SK-N-SH (cell line): ENCODE measurements at regions not wholly inside any gene's neighbourhood (a gene's known extent, or its start where the extent isn't known, plus 50 kb on each side); places are given as distances from the start of the nearest gene placed in this dataset.

Source experiments
- CTCF ChIA-PET: fragments of 300-600, 350-600 bp; formaldehyde crosslinking; extraction: SDS; loops from one replicate; lab custom pipeline; 2021; lab: Yijun Ruan, JAX
- POLR2A ChIA-PET: fragments of 350-600 bp; sonication (Branson Sonifier 250); formaldehyde crosslinking; extraction: SDS; loops from one replicate; lab custom pipeline; 2020; ENCODE audit warnings: antibody characterized with exemption, inconsistent platforms; lab: Yijun Ruan, JAX
- DNase-seq: peaks from one replicate; pipeline ENCODE4 v3.0.0; 2012
- H2AFZ ChIP-seq: fragments of 200-600 bp; sonication (generic); 2 replicates; pipeline ENCODE4 v1.8.1; 2016; ENCODE audit warnings: antibody characterized with exemption, mild to moderate bottlenecking, low read depth
- H3F3A ChIP-seq: fragments of 200-600 bp; sonication (generic); replicated peaks from 2 replicates; pipeline ENCODE3; 2016; ENCODE audit warnings: antibody characterized with exemption, mild to moderate bottlenecking; ENCODE audit not compliant: insufficient read depth
- H3K27ac ChIP-seq, 2 experiments: fragments of 200-500 bp in 1 of 2; fragments of 200-600 bp in 1 of 2; sonication (Bioruptor generic) in 1 of 2; sonication (generic), shearing (Covaris generic) in 1 of 2; 2 replicates each; pipeline versions ENCODE4 v1.5.1 to v1.6.1; 2014 to 2016; ENCODE audit warnings: low read depth in 2 of 2, inconsistent platforms in 1 of 2, low read length in 1 of 2, mild to moderate bottlenecking in 1 of 2, mixed read lengths in 1 of 2
- H3K27me3 ChIP-seq: fragments of 200-600 bp; sonication (generic), shearing (Covaris generic); 2 replicates; pipeline ENCODE4 v1.6.1; 2016; ENCODE audit warnings: mixed run types; ENCODE audit not compliant: insufficient read depth
- H3K36me3 ChIP-seq, 2 experiments: fragments of 200-500 bp in 1 of 2; fragments of 200-600 bp in 1 of 2; sonication (Bioruptor generic) in 1 of 2; sonication (generic) in 1 of 2; replicated peaks in 1 of 2; 2 replicates each; pipeline versions ENCODE3 to v1.5.1; 2014 to 2016; ENCODE audit warnings: low read length in 1 of 2, mild to moderate bottlenecking in 1 of 2; ENCODE audit not compliant: insufficient read depth in 2 of 2, control insufficient read depth in 1 of 2
- H3K4me1 ChIP-seq, 2 experiments: fragments of 200-500 bp in 1 of 2; fragments of 200-600 bp in 1 of 2; sonication (Bioruptor generic) in 1 of 2; sonication (generic), shearing (Covaris generic) in 1 of 2; 2 replicates each; pipeline versions ENCODE4 v1.5.1 to v1.6.1; 2014 to 2016; ENCODE audit warnings: low read depth in 1 of 2, low read length in 1 of 2, mixed run types in 1 of 2; ENCODE audit not compliant: insufficient read depth in 2 of 2, control insufficient read depth in 1 of 2
- H3K4me2 ChIP-seq: fragments of 200-600 bp; sonication (generic), shearing (Covaris generic); 2 replicates; pipeline ENCODE4 v1.6.1; 2017; ENCODE audit warnings: mixed run types
- H3K4me3 ChIP-seq, 2 experiments: fragments of 200-500 bp in 1 of 2; fragments of 200-600 bp in 1 of 2; sonication (Bioruptor generic) in 1 of 2; sonication (generic), shearing (Covaris generic) in 1 of 2; 2 replicates each; pipeline versions ENCODE4 v1.5.1 to v1.8.1; 2014 to 2016; ENCODE audit warnings: low read depth in 2 of 2, inconsistent platforms in 1 of 2, low read length in 1 of 2, mild to moderate bottlenecking in 1 of 2, mixed read lengths in 1 of 2, moderate library complexity in 1 of 2
- H3K79me2 ChIP-seq: fragments of 200-600 bp; sonication (generic); 2 replicates; pipeline ENCODE4 v1.8.1; 2017; ENCODE audit warnings: mild to moderate bottlenecking; ENCODE audit not compliant: insufficient read depth
- H3K9ac ChIP-seq: fragments of 200-600 bp; sonication (generic); 2 replicates; pipeline ENCODE4 v1.6.1; 2017; ENCODE audit warnings: mixed run types
- H3K9me2 ChIP-seq: fragments of 200-600 bp; sonication (generic); 2 replicates; pipeline ENCODE4 v1.6.1; 2017; ENCODE audit warnings: mixed run types
- H3K9me3 ChIP-seq: fragments of 200-600 bp; sonication (generic); 2 replicates; pipeline ENCODE4 v1.6.1; 2017; ENCODE audit warnings: mixed run types, mild to moderate bottlenecking, moderate library complexity
- H4K20me1 ChIP-seq: fragments of 200-600 bp; sonication (generic); 2 replicates; pipeline ENCODE4 v1.6.1; 2017; ENCODE audit warnings: mild to moderate bottlenecking, mixed run types; ENCODE audit not compliant: insufficient read depth
- ELF1 ChIP-seq: IDR thresholded peaks from 2 replicates; pipeline ENCODE4 v1.4.0; 2012
- EP300 ChIP-seq, 2 experiments: IDR thresholded peaks; 2 replicates each; pipeline versions ENCODE4 v1.4.0 to v1.6.1; 2012; ENCODE audit warnings: borderline replicate concordance in 1 of 2, low read depth in 1 of 2, low read length in 1 of 2
- EZH2phosphoT487 ChIP-seq: fragments of 200-600 bp; sonication (generic); IDR thresholded peaks from 2 replicates; pipeline ENCODE4 v1.6.1; 2017; ENCODE audit warnings: low read depth, mixed run types, mild to moderate bottlenecking, antibody characterized with exemption, moderate library complexity, borderline replicate concordance
- FOSL2 ChIP-seq: IDR thresholded peaks from 2 replicates; pipeline ENCODE4 v1.4.0; 2012; ENCODE audit warnings: low read depth, mild to moderate bottlenecking, moderate library complexity, borderline replicate concordance
- FOXM1 ChIP-seq: IDR thresholded peaks from 2 replicates; pipeline ENCODE4 v1.4.0; 2012; ENCODE audit warnings: low read depth, mild to moderate bottlenecking
- GABPA ChIP-seq: IDR thresholded peaks from 2 replicates; pipeline ENCODE4 v1.4.0; 2012; ENCODE audit warnings: low read depth, mild to moderate bottlenecking
- GATA2 ChIP-seq: sonication (generic); formaldehyde crosslinking; IDR thresholded peaks from 2 replicates; pipeline ENCODE4 v1.5.0; 2020; ENCODE audit warnings: mild to moderate bottlenecking, missing genetic modification reagents
- JUND ChIP-seq: IDR thresholded peaks from 2 replicates; pipeline ENCODE4 v1.4.0; 2012
- MEF2A ChIP-seq: IDR thresholded peaks from 2 replicates; pipeline ENCODE4 v1.4.0; 2012; ENCODE audit warnings: low read depth, borderline replicate concordance
- MXI1 ChIP-seq: IDR thresholded peaks from 2 replicates; pipeline ENCODE4 v1.6.1; 2012; ENCODE audit warnings: mild to moderate bottlenecking, low read depth, low read length, improper control_type of control experiment
- NFIC ChIP-seq: IDR thresholded peaks from 2 replicates; pipeline ENCODE4 v1.4.0; 2012; ENCODE audit warnings: borderline replicate concordance
- NRF1 ChIP-seq: IDR thresholded peaks from 2 replicates; pipeline ENCODE4 v1.6.1; 2012; ENCODE audit warnings: low read depth, mild to moderate bottlenecking, low read length
- RAD21 ChIP-seq: IDR thresholded peaks from 2 replicates; pipeline ENCODE4 v1.6.1; 2012; ENCODE audit warnings: mild to moderate bottlenecking, low read length
- RCOR1 ChIP-seq: fragments of 150-350 bp; IDR thresholded peaks from 2 replicates; pipeline ENCODE4 v1.6.1; 2017; ENCODE audit warnings: antibody characterized with exemption, low read length
- RFX5 ChIP-seq: IDR thresholded peaks from 2 replicates; pipeline ENCODE4 v1.6.1; 2012; ENCODE audit warnings: mild to moderate bottlenecking, improper control_type of control experiment, low read length
- RXRA ChIP-seq: IDR thresholded peaks from 2 replicates; pipeline ENCODE4 v1.4.0; 2012; ENCODE audit warnings: low read depth, mild to moderate bottlenecking, borderline replicate concordance
- SIN3A ChIP-seq: IDR thresholded peaks from 2 replicates; pipeline ENCODE4 v1.6.1; 2012; ENCODE audit warnings: low read depth, mild to moderate bottlenecking, low read length, moderate library complexity, borderline replicate concordance
- TAF1 ChIP-seq: IDR thresholded peaks from 2 replicates; pipeline ENCODE4 v1.6.1; 2012; ENCODE audit warnings: low read depth, mild to moderate bottlenecking, low read length, moderate library complexity, borderline replicate concordance
- TEAD4 ChIP-seq: IDR thresholded peaks from 2 replicates; pipeline ENCODE4 v1.4.0; 2012; ENCODE audit warnings: mild to moderate bottlenecking, borderline replicate concordance; ENCODE audit not compliant: insufficient read depth
- WGBS: methylation state at CpG from one replicate; pipeline ENCODE4 v1.1.6; 2017; ENCODE audit warnings: low lambda C conversion rate; 5-methylcytosine and 5-hydroxymethylcytosine counted together
- TF ChIP-seq, protein P1 (sequence below): IDR thresholded peaks from 2 replicates; pipeline ENCODE4 v1.4.0; 2012; ENCODE audit warnings: low read depth, borderline replicate concordance
- TF ChIP-seq, protein P2 (sequence below): IDR thresholded peaks from 2 replicates; pipeline ENCODE4 v1.6.1; 2012; ENCODE audit warnings: mild to moderate bottlenecking, low read depth, low read length, moderate library complexity
- TF ChIP-seq, protein P3 (sequence below): IDR thresholded peaks from 2 replicates; pipeline ENCODE4 v1.4.0; 2012; ENCODE audit warnings: low read depth
- TF ChIP-seq, protein P4 (sequence below): fragments of 200-600 bp; sonication (generic); IDR thresholded peaks from 2 replicates; pipeline ENCODE4 v1.6.1; 2017; ENCODE audit warnings: antibody characterized with exemption, mild to moderate bottlenecking, moderate library complexity
- TF ChIP-seq, protein P5 (sequence below): fragments of 150-350 bp; IDR thresholded peaks from 2 replicates; pipeline ENCODE4 v1.6.1; 2017; ENCODE audit warnings: antibody characterized with exemption, low read length, low read depth, borderline replicate concordance

DNA sequence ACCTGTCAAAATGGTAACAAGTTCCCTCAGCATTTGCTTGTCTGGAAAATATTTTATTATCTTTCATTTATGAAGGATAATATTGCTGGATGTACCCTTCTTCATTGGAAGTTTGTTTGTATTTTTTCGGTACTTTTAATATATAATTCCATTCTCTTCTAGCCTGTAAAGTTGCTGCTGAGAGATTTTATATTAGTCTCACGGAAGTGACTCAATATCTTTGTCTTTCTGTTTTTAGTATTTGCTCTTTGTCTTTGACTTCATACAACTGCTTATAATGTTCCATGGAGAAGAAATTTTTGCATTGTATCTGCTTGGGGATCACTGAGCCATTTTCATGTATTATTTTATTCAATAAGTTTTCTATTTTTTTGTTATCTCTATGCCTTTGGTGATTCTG, 1777.5 kb downstream of the BRINP3 start (continued):
- TF ChIP-seq, protein P1, sequence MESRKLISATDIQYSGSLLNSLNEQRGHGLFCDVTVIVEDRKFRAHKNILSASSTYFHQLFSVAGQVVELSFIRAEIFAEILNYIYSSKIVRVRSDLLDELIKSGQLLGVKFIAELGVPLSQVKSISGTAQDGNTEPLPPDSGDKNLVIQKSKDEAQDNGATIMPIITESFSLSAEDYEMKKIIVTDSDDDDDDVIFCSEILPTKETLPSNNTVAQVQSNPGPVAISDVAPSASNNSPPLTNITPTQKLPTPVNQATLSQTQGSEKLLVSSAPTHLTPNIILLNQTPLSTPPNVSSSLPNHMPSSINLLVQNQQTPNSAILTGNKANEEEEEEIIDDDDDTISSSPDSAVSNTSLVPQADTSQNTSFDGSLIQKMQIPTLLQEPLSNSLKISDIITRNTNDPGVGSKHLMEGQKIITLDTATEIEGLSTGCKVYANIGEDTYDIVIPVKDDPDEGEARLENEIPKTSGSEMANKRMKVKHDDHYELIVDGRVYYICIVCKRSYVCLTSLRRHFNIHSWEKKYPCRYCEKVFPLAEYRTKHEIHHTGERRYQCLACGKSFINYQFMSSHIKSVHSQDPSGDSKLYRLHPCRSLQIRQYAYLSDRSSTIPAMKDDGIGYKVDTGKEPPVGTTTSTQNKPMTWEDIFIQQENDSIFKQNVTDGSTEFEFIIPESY = no peak
- no peak for TF ChIP-seq FOSL2
- TF ChIP-seq, protein P2, sequence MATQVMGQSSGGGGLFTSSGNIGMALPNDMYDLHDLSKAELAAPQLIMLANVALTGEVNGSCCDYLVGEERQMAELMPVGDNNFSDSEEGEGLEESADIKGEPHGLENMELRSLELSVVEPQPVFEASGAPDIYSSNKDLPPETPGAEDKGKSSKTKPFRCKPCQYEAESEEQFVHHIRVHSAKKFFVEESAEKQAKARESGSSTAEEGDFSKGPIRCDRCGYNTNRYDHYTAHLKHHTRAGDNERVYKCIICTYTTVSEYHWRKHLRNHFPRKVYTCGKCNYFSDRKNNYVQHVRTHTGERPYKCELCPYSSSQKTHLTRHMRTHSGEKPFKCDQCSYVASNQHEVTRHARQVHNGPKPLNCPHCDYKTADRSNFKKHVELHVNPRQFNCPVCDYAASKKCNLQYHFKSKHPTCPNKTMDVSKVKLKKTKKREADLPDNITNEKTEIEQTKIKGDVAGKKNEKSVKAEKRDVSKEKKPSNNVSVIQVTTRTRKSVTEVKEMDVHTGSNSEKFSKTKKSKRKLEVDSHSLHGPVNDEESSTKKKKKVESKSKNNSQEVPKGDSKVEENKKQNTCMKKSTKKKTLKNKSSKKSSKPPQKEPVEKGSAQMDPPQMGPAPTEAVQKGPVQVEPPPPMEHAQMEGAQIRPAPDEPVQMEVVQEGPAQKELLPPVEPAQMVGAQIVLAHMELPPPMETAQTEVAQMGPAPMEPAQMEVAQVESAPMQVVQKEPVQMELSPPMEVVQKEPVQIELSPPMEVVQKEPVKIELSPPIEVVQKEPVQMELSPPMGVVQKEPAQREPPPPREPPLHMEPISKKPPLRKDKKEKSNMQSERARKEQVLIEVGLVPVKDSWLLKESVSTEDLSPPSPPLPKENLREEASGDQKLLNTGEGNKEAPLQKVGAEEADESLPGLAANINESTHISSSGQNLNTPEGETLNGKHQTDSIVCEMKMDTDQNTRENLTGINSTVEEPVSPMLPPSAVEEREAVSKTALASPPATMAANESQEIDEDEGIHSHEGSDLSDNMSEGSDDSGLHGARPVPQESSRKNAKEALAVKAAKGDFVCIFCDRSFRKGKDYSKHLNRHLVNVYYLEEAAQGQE = no peak
- TF ChIP-seq MXI1 = no peak

DNA sequence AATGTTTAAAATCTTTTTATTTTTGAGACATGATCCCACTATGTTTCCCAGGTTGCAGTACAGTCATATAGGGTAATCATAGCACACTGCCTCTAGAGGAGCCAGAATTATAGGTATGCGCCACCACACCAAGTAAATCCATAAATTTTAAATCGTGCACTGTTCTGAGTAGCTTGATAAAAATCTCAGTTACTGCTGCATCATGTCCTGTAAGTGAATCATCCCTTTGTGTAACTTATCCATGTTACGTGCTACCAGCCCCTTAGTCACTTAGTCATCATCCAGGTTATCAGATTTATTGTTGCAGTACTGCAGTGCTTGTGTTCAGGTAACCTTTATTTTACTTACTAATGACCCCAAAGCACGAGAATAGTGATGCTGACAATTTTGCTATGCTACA, 1770.9 kb downstream of the BRINP3 start:
- Histone ChIP-seq H3K9me2 (no peaks in the 10 kb centered on the region), H2AFZ (no peak overlapping the region), H3K79me2 (no peaks in the 10 kb centered on the region), H3K4me3 (no peak overlapping the region), H3K27me3 (no peaks in the 10 kb centered on the region), H3K9me3 (no peaks in the 10 kb centered on the region), H3K9ac (no peak overlapping the region), H3K27ac (peak overlapping the region in 1 of 2 experiments; percentile 42; a peak in 2 of 4 replicates), H3F3A (no peaks in the 10 kb centered on the region), H3K4me1 (no peaks in the 10 kb centered on the region; a peak in 1 of 4 replicates), H3K36me3 (no peaks in the 10 kb centered on the region), H4K20me1 (no peaks in the 10 kb centered on the region), H3K4me2 (no peak overlapping the region)
- DNase-seq = no peak
- CTCF ChIA-PET = no interaction called here
- WGBS = 17% methylated on average over 4 of the region's 4 CpGs
- POLR2A ChIA-PET = no interaction called here
- TF ChIP-seq RCOR1 (no peak), TAF1 (no peak), RXRA (peak; percentile 55; the same call in 1 of the 2 replicates), GATA2 (CRISPR knock-in tag) (no peak), ELF1 (no peak), SIN3A (no peak), RAD21 (no peak; the same call in 1 of the 2 replicates), FOSL2 (peak; percentile 96), FOXM1 (peak; percentile 79; the same call in 1 of the 2 replicates), EZH2phosphoT487 (no peak), MEF2A (peak; percentile 36; the same call in 1 of the 2 replicates), TEAD4 (peak; percentile 69; the same call in 1 of the 2 replicates), EP300 (IDR thresholded peaks at IDR 0.05; ENCODE audit: borderline replicate concordance in 1 of 2, low read depth in 1 of 2, low read length in 1 of 2) (peak in 1 of 2 experiments; percentile 88; a peak in 2 of 4 replicates), NRF1 (no peak), JUND (peak; percentile 93), NFIC (peak; percentile 54; the same call in 1 of the 2 replicates), RFX5 (no peak), GABPA (no peak)
- TF ChIP-seq, protein P3, sequence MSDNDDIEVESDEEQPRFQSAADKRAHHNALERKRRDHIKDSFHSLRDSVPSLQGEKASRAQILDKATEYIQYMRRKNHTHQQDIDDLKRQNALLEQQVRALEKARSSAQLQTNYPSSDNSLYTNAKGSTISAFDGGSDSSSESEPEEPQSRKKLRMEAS = no peak
- TF ChIP-seq, protein P4, sequence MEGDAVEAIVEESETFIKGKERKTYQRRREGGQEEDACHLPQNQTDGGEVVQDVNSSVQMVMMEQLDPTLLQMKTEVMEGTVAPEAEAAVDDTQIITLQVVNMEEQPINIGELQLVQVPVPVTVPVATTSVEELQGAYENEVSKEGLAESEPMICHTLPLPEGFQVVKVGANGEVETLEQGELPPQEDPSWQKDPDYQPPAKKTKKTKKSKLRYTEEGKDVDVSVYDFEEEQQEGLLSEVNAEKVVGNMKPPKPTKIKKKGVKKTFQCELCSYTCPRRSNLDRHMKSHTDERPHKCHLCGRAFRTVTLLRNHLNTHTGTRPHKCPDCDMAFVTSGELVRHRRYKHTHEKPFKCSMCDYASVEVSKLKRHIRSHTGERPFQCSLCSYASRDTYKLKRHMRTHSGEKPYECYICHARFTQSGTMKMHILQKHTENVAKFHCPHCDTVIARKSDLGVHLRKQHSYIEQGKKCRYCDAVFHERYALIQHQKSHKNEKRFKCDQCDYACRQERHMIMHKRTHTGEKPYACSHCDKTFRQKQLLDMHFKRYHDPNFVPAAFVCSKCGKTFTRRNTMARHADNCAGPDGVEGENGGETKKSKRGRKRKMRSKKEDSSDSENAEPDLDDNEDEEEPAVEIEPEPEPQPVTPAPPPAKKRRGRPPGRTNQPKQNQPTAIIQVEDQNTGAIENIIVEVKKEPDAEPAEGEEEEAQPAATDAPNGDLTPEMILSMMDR = peak; percentile 45
- TF ChIP-seq, protein P5, sequence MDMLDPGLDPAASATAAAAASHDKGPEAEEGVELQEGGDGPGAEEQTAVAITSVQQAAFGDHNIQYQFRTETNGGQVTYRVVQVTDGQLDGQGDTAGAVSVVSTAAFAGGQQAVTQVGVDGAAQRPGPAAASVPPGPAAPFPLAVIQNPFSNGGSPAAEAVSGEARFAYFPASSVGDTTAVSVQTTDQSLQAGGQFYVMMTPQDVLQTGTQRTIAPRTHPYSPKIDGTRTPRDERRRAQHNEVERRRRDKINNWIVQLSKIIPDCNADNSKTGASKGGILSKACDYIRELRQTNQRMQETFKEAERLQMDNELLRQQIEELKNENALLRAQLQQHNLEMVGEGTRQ = no peak
